HCEC 1CT (cell line): ENCODE measurements at regions not wholly inside any gene's neighbourhood (a gene's known extent, or its start where the extent isn't known, plus 50 kb on each side); places are given as distances from the start of the nearest gene placed in this dataset.

Experiments
- DNase-seq: peaks from one replicate; pipeline ENCODE4 v3.0.0-alpha.2; 2017

- DNase-seq = no peak
These were observed 58.1 kb upstream of the APOBEC4 start for GRCh38 chr1:183711165-183711682.

GRCh38 chr1:183710734-183711133 lies 57.6 kb upstream of the APOBEC4 start:
- DNase-seq = no peak

- no peak for DNase-seq
These were observed 57.2 kb upstream of the APOBEC4 start for GRCh38 chr1:183710333-183710732.

- no peak for DNase-seq
These were observed 51.0 kb upstream of the APOBEC4 start for GRCh38 chr1:183704131-183704530.
